ENCODE measurements at regions not wholly inside any gene's neighbourhood (a gene's known extent, or its start where the extent isn't known, plus 50 kb on each side); places are given as distances from the start of the nearest gene placed in this dataset.

GRCh38 chr6:153583685-153584084 lies 452.6 kb upstream of the RGS17 start:
- ATAC-seq (no peak), DNase-seq (ENCODE audit: low spot score) (no peak), FAIRE-seq (no peak)
- no peaks in the 10 kb centered on the region for H3K79me2 ChIP-seq (ENCODE audit: insufficient read depth, low read length)
- ChIA-PET POLR2A (no interaction called here), CTCF (ENCODE audit: low intra/inter-chr PET ratio, low total read pairs) (no interaction called here)
- no peak overlapping the region for H2AFZ ChIP-seq (ENCODE audit: low read length)
- H3K9ac ChIP-seq (ENCODE audit: insufficient read depth, low read depth, low read length), result no peak overlapping the region
- WGBS (ENCODE audit: low lambda C conversion rate), result 1% methylated on average over 2 of the region's 2 CpGs
- TF ChIP-seq ESRRA (CRISPR knock-in tag; IDR thresholded peaks at IDR 0.05; ENCODE audit: low read depth), result no peak
- intact Hi-C loops (cut with micrococcal nuclease; ENCODE audit: unreplicated experiment), result no loop called here
- no peaks in the 10 kb centered on the region for H3K27me3 ChIP-seq (ENCODE audit: control insufficient read depth in 1 of 2, insufficient read depth in 2 of 2, low read length in 2 of 2)
- no peaks in the 10 kb centered on the region for H4K20me1 ChIP-seq (ENCODE audit: insufficient read depth, low read length)
- no peaks in the 10 kb centered on the region for H3K9me3 ChIP-seq (ENCODE audit: low read length)
- no peak overlapping the region for H3K4me3 ChIP-seq (replicated peaks in 1 of 3; ENCODE audit: insufficient read depth in 1 of 3, low read depth in 2 of 3, low read length in 3 of 3)
- no peaks in the 10 kb centered on the region for H3K36me3 ChIP-seq (replicated peaks in 1 of 2; ENCODE audit: control insufficient read depth in 1 of 2, insufficient read depth in 2 of 2, low read length in 2 of 2)
- in situ Hi-C loops (cut with HindIII; ENCODE audit: extremely low pct_ligation_motif_present, low pct_unique_long_range_greater_than_20kb), result no loop called here
- no peaks in the 10 kb centered on the region for H3K4me1 ChIP-seq (ENCODE audit: insufficient read depth, low read length)
- no peak overlapping the region for H3K27ac ChIP-seq (ENCODE audit: extremely low read length, insufficient read depth, low read length)
- no TSS peak for BruUV-seq (replicated peaks)
- no peak overlapping the region for H3K4me2 ChIP-seq (ENCODE audit: low read depth, low read length)

DNA sequence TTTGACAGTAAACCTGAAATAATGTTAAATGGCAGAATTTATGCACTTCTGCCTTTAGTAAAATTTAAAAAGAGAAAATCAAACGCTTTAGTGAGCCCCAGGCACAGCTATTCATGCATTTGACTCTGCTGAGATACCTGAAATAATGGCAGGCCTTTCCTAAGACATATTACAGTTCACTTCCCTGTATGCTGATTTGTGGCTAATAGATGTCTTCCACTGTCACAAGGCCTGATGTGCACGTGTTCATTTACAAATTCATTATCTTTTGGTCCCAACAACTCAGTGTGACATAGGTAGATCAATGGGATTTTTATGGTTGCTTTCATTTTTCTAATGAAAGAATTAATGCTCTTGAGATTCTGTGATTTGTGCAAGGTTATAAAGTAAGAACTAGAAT lies 449.7 kb upstream of the RGS17 start:
- Histone ChIP-seq H2AFZ (ENCODE audit: low read length) (no peak overlapping the region), H3K4me1 (ENCODE audit: insufficient read depth, low read length) (no peaks in the 10 kb centered on the region), H3K9me3 (ENCODE audit: low read length) (no peaks in the 10 kb centered on the region), H3K27ac (ENCODE audit: extremely low read length, insufficient read depth, low read length) (no peak overlapping the region), H3K27me3 (ENCODE audit: control insufficient read depth in 1 of 2, insufficient read depth in 2 of 2, low read length in 2 of 2) (no peaks in the 10 kb centered on the region), H3K4me3 (replicated peaks in 1 of 3; ENCODE audit: insufficient read depth in 1 of 3, low read depth in 2 of 3, low read length in 3 of 3) (no peak overlapping the region), H3K4me2 (ENCODE audit: low read depth, low read length) (no peak overlapping the region), H3K79me2 (ENCODE audit: insufficient read depth, low read length) (no peaks in the 10 kb centered on the region), H3K36me3 (replicated peaks in 1 of 2; ENCODE audit: control insufficient read depth in 1 of 2, insufficient read depth in 2 of 2, low read length in 2 of 2) (no peaks in the 10 kb centered on the region), H4K20me1 (ENCODE audit: insufficient read depth, low read length) (no peaks in the 10 kb centered on the region), H3K9ac (ENCODE audit: insufficient read depth, low read depth, low read length) (no peak overlapping the region)
- no peak for TF ChIP-seq SIN3B (IDR thresholded peaks at IDR 0.05; ENCODE audit: low read length)
- no peak for TF ChIP-seq DMTF1 (CRISPR knock-in tag; IDR thresholded peaks at IDR 0.05)
- TF ChIP-seq HOXA9 (CRISPR knock-in tag; IDR thresholded peaks at IDR 0.05; ENCODE audit: borderline replicate concordance), result no peak
- no peak for TF ChIP-seq RNF2 (conservative IDR thresholded peaks at IDR 0.05; ENCODE audit: low read depth)
- TF ChIP-seq ZNF772 (CRISPR knock-in tag; IDR thresholded peaks at IDR 0.05), result no peak
- TF ChIP-seq, protein P1, sequence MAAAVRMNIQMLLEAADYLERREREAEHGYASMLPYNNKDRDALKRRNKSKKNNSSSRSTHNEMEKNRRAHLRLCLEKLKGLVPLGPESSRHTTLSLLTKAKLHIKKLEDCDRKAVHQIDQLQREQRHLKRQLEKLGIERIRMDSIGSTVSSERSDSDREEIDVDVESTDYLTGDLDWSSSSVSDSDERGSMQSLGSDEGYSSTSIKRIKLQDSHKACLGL (CRISPR knock-in tag; IDR thresholded peaks at IDR 0.05), result no peak
- no peak for TF ChIP-seq POLR2A (IDR thresholded peaks at IDR 0.05; ENCODE audit: insufficient read depth in 1 of 2, low read depth in 2 of 2, low read length in 2 of 2)
- TF ChIP-seq MBNL3 (CRISPR knock-in tag; conservative IDR thresholded peaks at IDR 0.05), result no peak
- TF ChIP-seq JDP2 (CRISPR knock-in tag; IDR thresholded peaks at IDR 0.05; ENCODE audit: borderline replicate concordance), result no peak
- no peak for TF ChIP-seq ZNF891 (CRISPR knock-in tag; IDR thresholded peaks at IDR 0.05)
- TF ChIP-seq GATA4 (IDR thresholded peaks at IDR 0.05; ENCODE audit: borderline replicate concordance, low read depth), result no peak
- no peak for TF ChIP-seq RBM39 (IDR thresholded peaks at IDR 0.05; ENCODE audit: low read depth, low read length, poor library complexity, severe bottlenecking)
- no peak for TF ChIP-seq EZH2 (conservative IDR thresholded peaks at IDR 0.05; ENCODE audit: low read depth, low read length)
- no peak for TF ChIP-seq GATAD1 (CRISPR knock-in tag; IDR thresholded peaks at IDR 0.05)
- TF ChIP-seq TFAP4 (IDR thresholded peaks at IDR 0.05; ENCODE audit: borderline replicate concordance, low read depth), result no peak
- DNase-seq (ENCODE audit: low spot score) (no peak), ATAC-seq (no peak), FAIRE-seq (no peak)
- 0% methylated on average over 2 of the region's 2 CpGs for WGBS (ENCODE audit: low lambda C conversion rate)
- BruUV-seq (replicated peaks), result no TSS peak
- intact Hi-C loops (cut with micrococcal nuclease; ENCODE audit: unreplicated experiment) (no loop called here), in situ Hi-C loops (cut with HindIII; ENCODE audit: extremely low pct_ligation_motif_present, low pct_unique_long_range_greater_than_20kb) (no loop called here)
- ChIA-PET POLR2A (no interaction called here), CTCF (ENCODE audit: low intra/inter-chr PET ratio, low total read pairs) (no interaction called here)
